GM23338 (cell line): ENCODE measurements at regions not wholly inside any gene's neighbourhood (a gene's known extent, or its start where the extent isn't known, plus 50 kb on each side); places are given as distances from the start of the nearest gene placed in this dataset.

Source experiments
- ATAC-seq: fragments of 200-7000 bp; cut with Tn5 transposase; 3 replicates; pipeline ENCODE4 v1.9.1; 2020
- DNase-seq: peaks from one replicate; pipeline ENCODE4 v3.0.0-alpha.2; 2015; ENCODE audit warnings: low spot score
- H2AFZ ChIP-seq: fragments of 200-600 bp; sonication (generic); 2 replicates; pipeline ENCODE4 v1.8.0; 2016; ENCODE audit warnings: antibody characterized with exemption, mild to moderate bottlenecking, moderate library complexity
- H3F3A ChIP-seq: fragments of 200-600 bp; sonication (generic); replicated peaks from 2 replicates; pipeline ENCODE4 v1.8.0; 2017; ENCODE audit warnings: antibody characterized with exemption, mixed run types, low read depth
- H3K27ac ChIP-seq: fragments of 200-600 bp; sonication (generic); 2 replicates; pipeline ENCODE4 v1.6.1; 2016; ENCODE audit warnings: low read depth
- H3K27me3 ChIP-seq: fragments of 200-600 bp; sonication (generic); 2 replicates; pipeline ENCODE4 v1.8.0; 2016; ENCODE audit warnings: mild to moderate bottlenecking, mixed run types, moderate library complexity; ENCODE audit not compliant: insufficient read depth
- H3K36me3 ChIP-seq: fragments of 200-600 bp; sonication (generic); 2 replicates; pipeline ENCODE4 v1.8.0; 2016; ENCODE audit warnings: mild to moderate bottlenecking; ENCODE audit not compliant: insufficient read depth
- H3K4me1 ChIP-seq: fragments of 200-600 bp; sonication (generic); 2 replicates; pipeline ENCODE4 v1.8.0; 2016; ENCODE audit warnings: mild to moderate bottlenecking, moderate library complexity; ENCODE audit not compliant: insufficient read depth
- H3K4me2 ChIP-seq: fragments of 200-600 bp; sonication (generic); 2 replicates; pipeline ENCODE4 v1.7.1; 2017; ENCODE audit warnings: mixed run types
- H3K4me3 ChIP-seq: fragments of 200-600 bp; sonication (generic); 2 replicates; pipeline ENCODE4 v1.6.1; 2016; ENCODE audit warnings: mixed run types
- H3K79me2 ChIP-seq: fragments of 200-600 bp; sonication (generic); replicated peaks from 2 replicates; pipeline ENCODE4 v1.8.0; 2017; ENCODE audit warnings: mild to moderate bottlenecking; ENCODE audit not compliant: insufficient read depth
- H3K9me2 ChIP-seq: fragments of 200-600 bp; sonication (generic); 2 replicates; pipeline ENCODE4 v1.8.0; 2017; ENCODE audit not compliant: insufficient read depth
- H4K20me1 ChIP-seq: fragments of 200-600 bp; sonication (generic); replicated peaks from 2 replicates; pipeline ENCODE4 v1.8.0; 2017; ENCODE audit warnings: mild to moderate bottlenecking; ENCODE audit not compliant: insufficient read depth
- H3K27ac Mint-ChIP-seq: 2 replicates; pipeline ENCODE4 v1.8.0; 2020; ENCODE audit warnings: inconsistent platforms, mild to moderate bottlenecking, moderate library complexity, mixed read lengths
- H3K27me3 Mint-ChIP-seq: 3 replicates; pipeline ENCODE4 v1.8.0; 2022; ENCODE audit warnings: low read depth, mild to moderate bottlenecking, moderate library complexity, mixed read lengths, inconsistent platforms; ENCODE audit not compliant: insufficient read depth, poor library complexity
- H3K36me3 Mint-ChIP-seq: 3 replicates; pipeline ENCODE4 v1.8.0; 2021; ENCODE audit warnings: low read depth, mild to moderate bottlenecking, inconsistent platforms, moderate library complexity, mixed read lengths
- H3K4me1 Mint-ChIP-seq: 3 replicates; pipeline ENCODE4 v1.8.0; 2020; ENCODE audit warnings: mild to moderate bottlenecking, inconsistent platforms, mixed read lengths
- H3K4me3 Mint-ChIP-seq: 3 replicates; pipeline ENCODE4 v1.8.0; 2021; ENCODE audit warnings: moderate library complexity, mild to moderate bottlenecking, inconsistent platforms, mixed read lengths
- H3K9me3 Mint-ChIP-seq: 3 replicates; pipeline ENCODE4 v1.8.0; 2020; ENCODE audit warnings: moderate library complexity, mild to moderate bottlenecking, inconsistent platforms, mixed read lengths
- CREB1 ChIP-seq: fragments of 250-450 bp; sonication (Bioruptor Pico); IDR thresholded peaks from 2 replicates; pipeline ENCODE4 v1.5.0; 2020; ENCODE audit warnings: low read depth, mild to moderate bottlenecking, moderate library complexity
- CTCF ChIP-seq, 2 experiments: fragments of 200-600 bp in 1 of 2; sonication (generic) in 1 of 2; conservative IDR thresholded peaks; 2 replicates each; pipeline versions ENCODE4 v1.5.1 to v1.6.1; 2016 to 2017; ENCODE audit warnings: antibody characterized with exemption in 2 of 2, low read depth in 2 of 2, mild to moderate bottlenecking in 2 of 2, moderate library complexity in 1 of 2
- ETS1 ChIP-seq: IDR thresholded peaks from 2 replicates; pipeline ENCODE4 v1.6.1; 2016; ENCODE audit warnings: antibody characterized with exemption
- EZH2 ChIP-seq: fragments of 200-600 bp; sonication (generic); IDR thresholded peaks from one replicate; pipeline ENCODE4 v1.8.0; 2017; ENCODE audit warnings: antibody characterized with exemption, mild to moderate bottlenecking, low read depth; ENCODE audit not compliant: unreplicated experiment
- EZH2phosphoT487 ChIP-seq: fragments of 200-600 bp; sonication (generic); IDR thresholded peaks from one replicate; pipeline ENCODE4 v1.8.1; 2018; ENCODE audit warnings: antibody characterized with exemption; ENCODE audit not compliant: unreplicated experiment
- NANOG ChIP-seq: IDR thresholded peaks from 2 replicates; pipeline ENCODE4 v1.6.1; 2016; ENCODE audit warnings: antibody characterized with exemption, borderline replicate concordance
- POLR2AphosphoS5 ChIP-seq: IDR thresholded peaks from 2 replicates; pipeline ENCODE4 v1.6.1; 2016; ENCODE audit warnings: antibody characterized with exemption, low read depth
- REST ChIP-seq: IDR thresholded peaks from one replicate; pipeline ENCODE4 v1.6.1; 2018; ENCODE audit warnings: antibody characterized with exemption; ENCODE audit not compliant: unreplicated experiment
- STAT1 ChIP-seq: IDR thresholded peaks from one replicate; pipeline ENCODE4 v1.6.1; 2016; ENCODE audit warnings: antibody characterized with exemption; ENCODE audit not compliant: unreplicated experiment
- ZNF114 ChIP-seq: fragments of 250-450 bp; sonication (Bioruptor Pico); IDR thresholded peaks from 2 replicates; pipeline ENCODE4 v1.5.0; 2020; ENCODE audit warnings: mild to moderate bottlenecking, moderate library complexity
- ZNF331 ChIP-seq: fragments of 250-450 bp; sonication (Bioruptor Pico); IDR thresholded peaks from 2 replicates; pipeline ENCODE4 v1.5.0; 2020; ENCODE audit warnings: low read depth, mild to moderate bottlenecking, moderate library complexity

- H3F3A ChIP-seq: no peaks in the 10 kb centered on the region
- Mint-ChIP-seq H3K36me3 (no peaks in the 10 kb centered on the region), H3K4me3 (no peak overlapping the region), H3K4me1 (peaks cover 30% of the 10 kb centered on the region), H3K27ac (no peak overlapping the region), H3K9me3 (no peaks in the 10 kb centered on the region), H3K27me3 (peaks cover 3% of the 10 kb centered on the region)
- no peaks in the 10 kb centered on the region for H3K36me3 ChIP-seq
- H3K27me3 ChIP-seq: no peaks in the 10 kb centered on the region
- H3K9me2 ChIP-seq: peaks cover 26% of the 10 kb centered on the region; the same call in 1 of the 2 replicates
- no peak overlapping the region for H3K4me2 ChIP-seq
- no peak overlapping the region for H2AFZ ChIP-seq
- no peak overlapping the region for H3K27ac ChIP-seq
- DNase-seq: no peak
- no peaks in the 10 kb centered on the region for H3K79me2 ChIP-seq
- H3K4me1 ChIP-seq: peaks cover 22% of the 10 kb centered on the region
- no peak for ATAC-seq
- TF ChIP-seq STAT1 (no peak), ZNF114 (CRISPR knock-in tag) (no peak)
- H3K4me3 ChIP-seq: no peak overlapping the region
- no peaks in the 10 kb centered on the region for H4K20me1 ChIP-seq
Measured at GRCh38 chr3:124630960-124631359, 99.3 kb upstream of the UMPS start.

- Mint-ChIP-seq H3K4me1 (peaks cover 37% of the 10 kb centered on the region), H3K4me3 (no peak overlapping the region), H3K27ac (no peak overlapping the region), H3K36me3 (no peaks in the 10 kb centered on the region), H3K27me3 (peaks cover 3% of the 10 kb centered on the region), H3K9me3 (no peaks in the 10 kb centered on the region)
- ATAC-seq (no peak), DNase-seq (no peak)
- Histone ChIP-seq H2AFZ (no peak overlapping the region), H4K20me1 (no peaks in the 10 kb centered on the region), H3K4me2 (no peak overlapping the region), H3K4me3 (no peak overlapping the region), H3K4me1 (peaks cover 30% of the 10 kb centered on the region), H3K36me3 (no peaks in the 10 kb centered on the region), H3K27ac (no peak overlapping the region), H3K27me3 (no peaks in the 10 kb centered on the region), H3K79me2 (no peaks in the 10 kb centered on the region), H3K9me2 (peaks cover 26% of the 10 kb centered on the region; the same call in 1 of the 2 replicates), H3F3A (no peaks in the 10 kb centered on the region)
- TF ChIP-seq EZH2phosphoT487: no peak
- no peak for TF ChIP-seq REST
- no peak for TF ChIP-seq ZNF331 (CRISPR knock-in tag)
- no peak for TF ChIP-seq ETS1
- TF ChIP-seq STAT1: no peak
- no peak for TF ChIP-seq EZH2
- TF ChIP-seq CTCF (conservative IDR thresholded peaks at IDR 0.05; ENCODE audit: low read depth in 2 of 2): no peak
- TF ChIP-seq NANOG: no peak
- TF ChIP-seq POLR2AphosphoS5: no peak
- TF ChIP-seq CREB1: no peak
Measured at GRCh38 chr3:124631727-124632126, 98.5 kb upstream of the UMPS start.
